HCEC 1CT (cell line): ENCODE measurements at regions not wholly inside any gene's neighbourhood (a gene's known extent, or its start where the extent isn't known, plus 50 kb on each side); places are given as distances from the start of the nearest gene placed in this dataset.

Source experiments
- DNase-seq: peaks from one replicate; pipeline ENCODE4 v3.0.0-alpha.2; 2017

- peak; percentile 24 for DNase-seq
Measured at GRCh38 chr18:24677011-24677410, 216.6 kb downstream of the HRH4 start.

GRCh38 chr18:24678107-24678506 is 217.7 kb downstream of the HRH4 start:
- no peak for DNase-seq

GRCh38 chr18:24678626-24679025 is 218.2 kb downstream of the HRH4 start:
- no peak for DNase-seq

GRCh38 chr18:24679062-24679461 is 218.6 kb downstream of the HRH4 start:
- no peak for DNase-seq

GRCh38 chr18:24683925-24684324 is 223.5 kb downstream of the HRH4 start:
- no peak for DNase-seq

GRCh38 chr18:24685254-24685959 is 225.0 kb downstream of the HRH4 start:
- DNase-seq = no peak

GRCh38 chr18:24695168-24695567 is 234.7 kb downstream of the HRH4 start:
- DNase-seq = no peak

- no peak for DNase-seq
Measured at GRCh38 chr18:24702001-24702515, 241.6 kb downstream of the HRH4 start.

- DNase-seq = no peak
Measured at GRCh38 chr18:24703316-24703715, 242.9 kb downstream of the HRH4 start.

GRCh38 chr18:24704946-24705630 is 244.7 kb downstream of the HRH4 start:
- DNase-seq = peak; percentile 1

GRCh38 chr18:24710474-24710873 is 250.0 kb downstream of the HRH4 start:
- DNase-seq = no peak

- DNase-seq = no peak
Measured at GRCh38 chr18:24719791-24720190, 259.4 kb downstream of the HRH4 start.

GRCh38 chr18:24721388-24721787 is 261.0 kb downstream of the HRH4 start:
- no peak for DNase-seq

- DNase-seq = no peak
Measured at GRCh38 chr18:24725644-24726415, 265.4 kb downstream of the HRH4 start.

GRCh38 chr18:24726727-24727492 is 266.5 kb downstream of the HRH4 start:
- DNase-seq = peak; percentile 60

- no peak for DNase-seq
Measured at GRCh38 chr18:24727685-24728084, 267.2 kb downstream of the HRH4 start.

GRCh38 chr18:24731158-24731557 is 270.7 kb downstream of the HRH4 start:
- DNase-seq = no peak

GRCh38 chr18:24731981-24732380 is 271.5 kb downstream of the HRH4 start:
- DNase-seq = no peak

- DNase-seq = no peak
Measured at GRCh38 chr18:24734058-24734457, 273.6 kb downstream of the HRH4 start.

- DNase-seq = no peak
Measured at GRCh38 chr18:24735624-24736231, 275.3 kb downstream of the HRH4 start.

- no peak for DNase-seq
Measured at GRCh38 chr18:24736662-24737330, 276.4 kb downstream of the HRH4 start.

- no peak for DNase-seq
Measured at GRCh38 chr18:24740829-24741228, 280.4 kb downstream of the HRH4 start.
